Choroid plexus epithelial cell (primary cell): ENCODE measurements at regions not wholly inside any gene's neighbourhood (a gene's known extent, or its start where the extent isn't known, plus 50 kb on each side); places are given as distances from the start of the nearest gene placed in this dataset.

Experiments used
- DNase-seq: peaks from one replicate; pipeline ENCODE4 v3.0.0-alpha.2; 2010; ENCODE audit warnings: low read depth
- H3K4me3 ChIP-seq: 2 replicates; pipeline ENCODE4 v1.5.1; 2011; ENCODE audit warnings: low read depth, mild to moderate bottlenecking, control low read depth, low read length, moderate library complexity
- CTCF ChIP-seq: conservative IDR thresholded peaks from 2 replicates; pipeline ENCODE4 v1.5.1; 2011; ENCODE audit warnings: low read depth, mild to moderate bottlenecking, control low read depth, inconsistent platforms, low read length, moderate library complexity

DNA sequence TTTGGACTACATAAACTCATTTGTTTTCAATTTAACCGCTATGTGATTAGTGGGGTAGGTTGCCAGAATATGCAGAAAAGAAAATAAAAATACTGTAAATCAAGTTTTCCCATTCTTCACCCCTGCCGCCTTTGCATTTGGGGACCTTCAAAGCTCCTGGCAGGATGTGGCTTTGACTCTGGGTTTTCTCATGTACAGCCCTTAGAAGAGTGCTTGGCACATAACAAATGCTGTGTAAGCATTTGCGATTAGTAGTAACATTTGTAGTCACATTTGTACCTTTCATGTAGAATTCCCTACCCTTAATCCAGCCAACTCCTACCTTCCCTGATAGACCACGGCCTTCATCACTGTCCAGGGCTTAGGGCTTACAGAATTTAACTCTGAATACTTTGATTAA is 262.6 kb downstream of the MREG start:
- TF ChIP-seq CTCF: no peak
- DNase-seq: no peak
- H3K4me3 ChIP-seq: no peak overlapping the region

DNA sequence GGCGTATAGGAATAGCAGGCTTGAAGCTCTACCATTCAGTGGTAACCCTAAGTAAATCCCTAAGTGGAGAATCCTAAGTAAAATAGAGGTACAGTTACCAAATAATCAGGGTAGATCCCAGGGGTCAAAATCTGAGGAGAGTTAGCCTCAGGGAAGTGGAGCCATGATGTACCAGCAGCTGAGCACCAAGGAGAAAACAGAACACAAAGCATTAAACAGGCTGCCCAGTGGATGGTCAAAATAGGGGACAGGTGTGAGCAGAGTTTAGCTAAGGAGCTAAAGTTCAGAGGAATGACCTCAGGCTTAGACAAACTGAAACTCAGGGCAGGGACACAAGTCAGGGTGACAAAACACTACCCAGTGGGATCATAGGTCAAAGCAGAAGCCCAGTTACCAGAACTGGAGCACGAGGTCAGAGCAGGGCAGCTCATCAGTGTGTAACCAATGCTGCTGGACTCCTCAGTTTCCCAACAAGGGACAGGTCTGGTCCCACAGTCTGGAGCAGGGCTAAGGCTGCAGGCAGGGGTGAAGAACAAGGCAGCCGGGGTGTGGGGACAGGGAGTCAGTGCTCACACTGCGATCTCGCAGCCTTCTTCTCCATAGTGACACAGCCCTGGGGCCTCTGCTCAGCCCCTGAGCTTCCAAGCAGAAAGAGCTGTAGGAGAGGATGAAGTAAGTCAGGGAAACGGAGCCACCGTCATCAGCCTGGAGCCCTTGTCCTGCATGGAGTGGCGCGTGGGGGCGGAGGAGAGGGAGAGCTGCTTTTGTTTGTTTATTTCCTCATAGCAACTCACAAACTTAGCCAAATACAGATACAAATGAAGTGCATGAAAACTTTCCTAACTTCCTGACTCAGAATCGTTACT is 264.0 kb downstream of the MREG start:
- no peak overlapping the region for H3K4me3 ChIP-seq
- peak; percentile 73 for DNase-seq
- no peak for TF ChIP-seq CTCF

GRCh38 chr2:215748446-215748845 is 264.9 kb downstream of the MREG start:
- peak; percentile 55 for DNase-seq
- TF ChIP-seq CTCF: no peak
- no peak overlapping the region for H3K4me3 ChIP-seq

- no peak overlapping the region for H3K4me3 ChIP-seq
- no peak for TF ChIP-seq CTCF
- DNase-seq: peak; percentile 65
Measured at GRCh38 chr2:215746887-215747615, 266.3 kb downstream of the MREG start.

- no peak overlapping the region for H3K4me3 ChIP-seq
- TF ChIP-seq CTCF: no peak
- no peak for DNase-seq
Measured at GRCh38 chr2:215746226-215746886, 267.0 kb downstream of the MREG start.

DNA sequence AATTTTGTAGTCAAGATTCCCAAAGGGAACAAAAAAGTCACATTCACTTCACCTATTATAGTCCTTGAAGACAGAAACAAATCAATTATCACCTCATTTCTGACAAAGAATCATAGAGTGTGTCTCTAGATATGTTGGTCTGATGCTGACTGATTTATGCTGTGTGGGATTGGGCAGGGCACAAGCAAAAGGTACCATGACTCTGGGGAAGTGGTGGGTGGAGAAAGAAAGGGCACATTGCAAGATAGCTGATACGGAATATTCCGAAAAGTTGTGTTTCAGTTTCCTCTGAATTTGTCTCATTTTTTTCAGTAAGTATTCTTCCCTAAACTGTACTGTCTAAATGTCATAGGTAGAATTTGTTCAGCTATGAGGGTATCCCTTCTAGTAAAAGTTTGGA is 268.0 kb downstream of the MREG start:
- H3K4me3 ChIP-seq: no peak overlapping the region
- TF ChIP-seq CTCF: no peak
- DNase-seq: no peak
